Astrocyte (in vitro differentiated cells and primary cell): ENCODE measurements at regions not wholly inside any gene's neighbourhood (a gene's known extent, or its start where the extent isn't known, plus 50 kb on each side); places are given as distances from the start of the nearest gene placed in this dataset.

Experiments used
- CTCF ChIP-seq: IDR thresholded peaks from 2 replicates; pipeline ENCODE4 v1.5.1; 2011; ENCODE audit warnings: low read depth, mild to moderate bottlenecking, inconsistent platforms, low read length, moderate library complexity; ENCODE audit not compliant: insufficient read depth
- EZH2 ChIP-seq: IDR thresholded peaks from 2 replicates; pipeline ENCODE4 v1.6.1; 2012; ENCODE audit warnings: mild to moderate bottlenecking, low read length, inconsistent platforms; ENCODE audit not compliant: insufficient read depth

- no peak for TF ChIP-seq CTCF
- TF ChIP-seq EZH2, result no peak
Observed at GRCh38 chr11:80157447-80157846, 716.6 kb upstream of the TENM4 start.
